SK-N-MC (cell line): ENCODE measurements at regions not wholly inside any gene's neighbourhood (a gene's known extent, or its start where the extent isn't known, plus 50 kb on each side); places are given as distances from the start of the nearest gene placed in this dataset.

Source experiments
- EZH2 ChIP-seq: fragments of 200-600 bp; sonication (generic); IDR thresholded peaks from one replicate; pipeline ENCODE4 v1.6.1; 2017; ENCODE audit warnings: antibody characterized with exemption
- FOXP2 ChIP-seq: optimal IDR thresholded peaks from 2 replicates; pipeline ENCODE3; 2011; ENCODE audit warnings: mild to moderate bottlenecking, moderate library complexity; ENCODE audit not compliant: insufficient read depth; ENCODE audit errors: extremely low read length, control extremely low read depth
- POLR2AphosphoS5 ChIP-seq: IDR thresholded peaks from 2 replicates; pipeline ENCODE4 v1.6.1; 2012; ENCODE audit warnings: mild to moderate bottlenecking, low read depth, low read length, borderline replicate concordance

DNA sequence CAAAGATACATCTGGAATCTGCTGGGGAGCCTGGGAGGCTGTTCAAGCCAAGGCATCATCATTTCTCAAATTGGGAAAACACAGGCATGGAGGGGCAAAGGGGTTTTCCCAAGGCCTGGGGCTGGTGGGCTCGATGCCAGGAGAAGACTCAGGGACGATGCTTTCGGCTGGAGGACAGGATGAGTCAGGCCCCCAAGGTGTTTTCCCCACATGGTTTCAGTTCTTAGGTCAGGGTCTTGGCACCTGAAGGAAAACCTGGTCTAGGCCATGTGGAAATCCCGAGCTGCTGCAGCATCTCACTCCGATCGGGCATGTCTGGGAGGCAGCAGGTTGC, 348.1 kb downstream of the CDC5L start:
- TF ChIP-seq POLR2AphosphoS5 (no peak), EZH2 (no peak), FOXP2 (no peak)
